B cell (primary cell): ENCODE measurements at regions not wholly inside any gene's neighbourhood (a gene's known extent, or its start where the extent isn't known, plus 50 kb on each side); places are given as distances from the start of the nearest gene placed in this dataset.

Experiments used
- ATAC-seq: fragments of 200-7000 bp; cut with Tn5 transposase; one replicate; pipeline ENCODE4 v1.10.0; 2021; ENCODE audit warnings: low read depth, mild to moderate bottlenecking, moderate number of reproducible peaks, moderate library complexity
- CTCF ChIA-PET: fragments of 350-600 bp; sonication (Branson Sonifier 250); formaldehyde crosslinking; loops from one replicate; lab custom pipeline; 2021; ENCODE audit warnings: antibody characterized with exemption, inconsistent platforms; lab: Charles Lee
- POLR2A ChIA-PET: fragments of 350-600 bp; sonication (Branson Sonifier 250); formaldehyde crosslinking; loops from one replicate; lab custom pipeline; 2021; ENCODE audit warnings: antibody characterized with exemption; lab: Charles Lee
- DNase-seq: peaks from one replicate; pipeline ENCODE4 v3.0.0; 2013
- H2AFZ ChIP-seq: 2 replicates; pipeline ENCODE4 v1.6.1; 2012; ENCODE audit warnings: mild to moderate bottlenecking, low read depth, low read length; ENCODE audit not compliant: insufficient read depth, poor library complexity, severe bottlenecking
- H3K27ac ChIP-seq, 2 donors: 1 replicate in 1 of 2; 2 replicates in 1 of 2; pipeline ENCODE4 v1.5.1; 2012 to 2013; ENCODE audit warnings: low read length in 2 of 2, mild to moderate bottlenecking in 2 of 2, moderate library complexity in 1 of 2
- H3K27me3 ChIP-seq, 4 experiments: fragments of 200-600 bp in 1 of 4; sonication (generic) in 1 of 4; replicated peaks in 1 of 4; 1 replicate in 2 of 4; 2 replicates in 2 of 4; pipeline versions ENCODE4 v1.6.1 to v1.7.0; 2013 to 2016; ENCODE audit warnings: low read length in 3 of 4, mild to moderate bottlenecking in 2 of 4, mixed read lengths in 1 of 4, moderate library complexity in 1 of 4; ENCODE audit not compliant: insufficient read depth in 4 of 4, control insufficient read depth in 3 of 4; ENCODE audit errors: control extremely low read depth in 1 of 4
- H3K36me3 ChIP-seq, 2 experiments: replicated peaks in 1 of 2; 1 replicate in 1 of 2; 2 replicates in 1 of 2; pipeline versions ENCODE4 v1.6.1 to v1.7.1; 2013; ENCODE audit warnings: low read length in 1 of 2; ENCODE audit not compliant: insufficient read depth in 2 of 2, control insufficient read depth in 1 of 2; ENCODE audit errors: control extremely low read depth in 1 of 2, extremely low read depth in 1 of 2
- H3K4me1 ChIP-seq, 2 donors: fragments of 200-600 bp in 1 of 2; sonication (generic) in 1 of 2; 1 replicate in 1 of 2; 2 replicates in 1 of 2; pipeline versions ENCODE4 v1.5.1 to v1.6.1; 2013 to 2017; ENCODE audit warnings: low read length in 2 of 2; ENCODE audit not compliant: control insufficient read depth in 2 of 2, insufficient read depth in 2 of 2
- H3K4me2 ChIP-seq: replicated peaks from 2 replicates; pipeline ENCODE3; 2012; ENCODE audit warnings: mild to moderate bottlenecking, low read depth, low read length; ENCODE audit not compliant: poor library complexity, severe bottlenecking
- H3K4me3 ChIP-seq, 5 experiments: fragments of 200-600 bp in 1 of 5; sonication (generic) in 1 of 5; 1 replicate in 3 of 5; 2 replicates in 2 of 5; pipeline versions ENCODE4 v1.5.1 to v1.7.0; 2011 to 2016; ENCODE audit warnings: low read length in 4 of 5, mild to moderate bottlenecking in 4 of 5, low read depth in 2 of 5, control low read depth in 1 of 5, moderate library complexity in 1 of 5; ENCODE audit not compliant: insufficient read depth in 1 of 5; ENCODE audit errors: control extremely low read depth in 1 of 5, extremely low read depth in 1 of 5
- H3K79me2 ChIP-seq: fragments of 200-600 bp; sonication (generic); one replicate; pipeline ENCODE4 v1.6.0; 2016; ENCODE audit warnings: low read length; ENCODE audit not compliant: control insufficient read depth, insufficient read depth
- H3K9ac ChIP-seq: fragments of 200-600 bp; sonication (generic); 2 replicates; pipeline ENCODE4 v1.6.1; 2017; ENCODE audit warnings: mild to moderate bottlenecking, low read length, moderate library complexity
- H3K9me3 ChIP-seq, 3 donors: one replicate each; pipeline versions ENCODE4 v1.6.1 to v1.7.1; 2013; ENCODE audit warnings: low read length in 2 of 3; ENCODE audit not compliant: control insufficient read depth in 2 of 3, insufficient read depth in 1 of 3; ENCODE audit errors: control extremely low read depth in 1 of 3
- H4K20me1 ChIP-seq: 2 replicates; pipeline ENCODE4 v1.6.0; 2012; ENCODE audit warnings: mild to moderate bottlenecking, low read length; ENCODE audit not compliant: insufficient read depth, control insufficient read depth, poor library complexity, severe bottlenecking
- H3K27ac Mint-ChIP-seq: one replicate; pipeline ENCODE4 v1.8.0; 2021; ENCODE audit warnings: mixed read lengths
- H3K27me3 Mint-ChIP-seq: one replicate; pipeline ENCODE4 v1.8.0; 2021; ENCODE audit warnings: mixed read lengths
- H3K4me1 Mint-ChIP-seq: one replicate; pipeline ENCODE4 v1.8.0; 2021; ENCODE audit warnings: mixed read lengths
- H3K4me3 Mint-ChIP-seq: one replicate; pipeline ENCODE4 v1.8.0; 2021; ENCODE audit warnings: mixed read lengths
- H3K9me3 Mint-ChIP-seq: one replicate; pipeline ENCODE4 v1.8.0; 2022; ENCODE audit warnings: mixed read lengths; ENCODE audit not compliant: insufficient read depth
- CTCF ChIP-seq: fragments of 200-600 bp; IDR thresholded peaks from one replicate; pipeline ENCODE4 v1.8.0; 2022; ENCODE audit warnings: antibody characterized with exemption, mild to moderate bottlenecking
- EZH2 ChIP-seq: IDR thresholded peaks from 2 replicates; pipeline ENCODE4 v1.6.1; 2012; ENCODE audit warnings: borderline replicate concordance, low read depth, mild to moderate bottlenecking, moderate library complexity, low read length; ENCODE audit not compliant: insufficient read depth, poor library complexity, severe bottlenecking
- WGBS: methylation state at CpG from one replicate; pipeline ENCODE4 v1.1.5; 2013; ENCODE audit warnings: missing lambda C conversion rate; ENCODE audit not compliant: insufficient coverage; 5-methylcytosine and 5-hydroxymethylcytosine counted together
- intact Hi-C: fragments of 100-400 bp; cut with micrococcal nuclease; formaldehyde crosslinking; loops from one replicate; pipeline ENCODE4 v1.10.0; 2022

GRCh38 chr11:69209038-69209350 is 53.3 kb downstream of the SMIM38 start:
- no peak overlapping the region for H3K27ac ChIP-seq

More at GRCh38 chr11:69209038-69209350, 53.3 kb downstream of the SMIM38 start:
- no peak overlapping the region for H3K4me3 ChIP-seq
- peaks cover 0 to 12% (median 0%) of the 10 kb centered on the region in 3 donors for H3K9me3 ChIP-seq
- no peaks in the 10 kb centered on the region for H4K20me1 ChIP-seq
- Mint-ChIP-seq H3K27me3 (peaks cover 12% of the 10 kb centered on the region), H3K9me3 (peaks cover 4% of the 10 kb centered on the region), H3K4me1 (peaks cover 5% of the 10 kb centered on the region), H3K27ac (no peak overlapping the region), H3K4me3 (no peak overlapping the region)
- DNase-seq (no peak), ATAC-seq (no peak)
- H3K4me2 ChIP-seq = no peak overlapping the region
- 94% methylated on average over 5 of the region's 8 CpGs for WGBS
- no peak for TF ChIP-seq EZH2
- TF ChIP-seq CTCF = no peak
- H3K9ac ChIP-seq = no peak overlapping the region
- POLR2A ChIA-PET = no interaction called here
- H3K4me1 ChIP-seq = peaks cover 0 to 4% of the 10 kb centered on the region in 2 donors
- intact Hi-C loops = no loop called here
- no peaks in the 10 kb centered on the region for H3K27me3 ChIP-seq
- H3K79me2 ChIP-seq = no peaks in the 10 kb centered on the region
- H3K36me3 ChIP-seq = no peaks in the 10 kb centered on the region
- CTCF ChIA-PET = no interaction called here
- H2AFZ ChIP-seq = no peak overlapping the region
